ENCODE measurements at regions not wholly inside any gene's neighbourhood (a gene's known extent, or its start where the extent isn't known, plus 50 kb on each side); places are given as distances from the start of the nearest gene placed in this dataset.

- no peak for ATAC-seq
- H3K79me2 ChIP-seq (ENCODE audit: insufficient read depth, low read length): no peaks in the 10 kb centered on the region
- H3K27me3 ChIP-seq (ENCODE audit: control insufficient read depth in 1 of 2, insufficient read depth in 2 of 2, low read length in 2 of 2): no peaks in the 10 kb centered on the region
- intact Hi-C loops (cut with micrococcal nuclease; ENCODE audit: unreplicated experiment) (no loop called here), in situ Hi-C loops (cut with HindIII; ENCODE audit: extremely low pct_ligation_motif_present, low pct_unique_long_range_greater_than_20kb) (no loop called here)
- no peak for FAIRE-seq
- H3K9ac ChIP-seq (ENCODE audit: insufficient read depth, low read depth, low read length): no peak overlapping the region
- H2AFZ ChIP-seq (ENCODE audit: low read length): no peak overlapping the region
- no peaks in the 10 kb centered on the region for H3K36me3 ChIP-seq (replicated peaks in 1 of 2; ENCODE audit: control insufficient read depth in 1 of 2, insufficient read depth in 2 of 2, low read length in 2 of 2)
- ChIA-PET CTCF (ENCODE audit: low intra/inter-chr PET ratio, low total read pairs) (no interaction called here), POLR2A (no interaction called here)
- no peak overlapping the region for H3K27ac ChIP-seq (ENCODE audit: extremely low read length, insufficient read depth, low read length)
- no TSS peak for BruUV-seq (replicated peaks)
- H4K20me1 ChIP-seq (ENCODE audit: insufficient read depth, low read length): no peaks in the 10 kb centered on the region
- H3K4me3 ChIP-seq (replicated peaks in 1 of 3; ENCODE audit: insufficient read depth in 1 of 3, low read depth in 2 of 3, low read length in 3 of 3): no peak overlapping the region
- no peaks in the 10 kb centered on the region for H3K4me1 ChIP-seq (ENCODE audit: insufficient read depth, low read length)
- TF ChIP-seq ZNF331 (CRISPR knock-in tag; IDR thresholded peaks at IDR 0.05): no peak
- TF ChIP-seq ZNF468 (CRISPR knock-in tag; IDR thresholded peaks at IDR 0.05): no peak
- TF ChIP-seq FOXA3 (CRISPR knock-in tag; IDR thresholded peaks at IDR 0.05): no peak
- TF ChIP-seq RXRB (CRISPR knock-in tag; IDR thresholded peaks at IDR 0.05; ENCODE audit: borderline replicate concordance): no peak
- no peak for TF ChIP-seq ISL2 (CRISPR knock-in tag; IDR thresholded peaks at IDR 0.05)
- no peak for TF ChIP-seq SAP130 (CRISPR knock-in tag; IDR thresholded peaks at IDR 0.05; ENCODE audit: low read depth)
- no peak for TF ChIP-seq ZNF720 (CRISPR knock-in tag; IDR thresholded peaks at IDR 0.05)
- H3K4me2 ChIP-seq (ENCODE audit: low read depth, low read length): no peak overlapping the region
- H3K9me3 ChIP-seq (ENCODE audit: low read length): no peaks in the 10 kb centered on the region
- no peak for DNase-seq (ENCODE audit: low spot score)
- WGBS (ENCODE audit: low lambda C conversion rate): under 1% methylated on average over 2 of the region's 2 CpGs
These were observed 170.1 kb downstream of the RPRM start for GRCh38 chr2:153308466-153308865.

DNA sequence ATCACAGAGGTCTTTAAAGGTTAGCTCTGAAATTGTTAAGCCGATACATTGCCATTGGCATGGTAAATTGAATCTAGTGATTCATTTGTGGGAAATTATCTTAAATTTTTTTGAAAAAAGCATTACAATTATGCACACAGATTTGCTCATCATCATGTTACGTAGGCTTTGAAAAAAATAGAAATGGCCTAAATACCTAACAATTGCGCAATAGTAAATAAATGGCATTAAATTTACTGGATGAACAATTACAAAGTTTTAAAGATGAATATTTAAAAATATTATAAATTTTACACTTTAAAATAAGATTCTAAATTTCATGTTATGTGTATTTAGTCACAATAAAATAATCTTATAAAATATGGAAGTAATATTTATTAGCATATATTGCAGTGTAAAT lies 171.3 kb downstream of the RPRM start:
- H3K79me2 ChIP-seq (ENCODE audit: insufficient read depth, low read length): no peaks in the 10 kb centered on the region
- ATAC-seq (no peak), DNase-seq (ENCODE audit: low spot score) (no peak), FAIRE-seq (no peak)
- no peaks in the 10 kb centered on the region for H3K27me3 ChIP-seq (ENCODE audit: control insufficient read depth in 1 of 2, insufficient read depth in 2 of 2, low read length in 2 of 2)
- H3K9ac ChIP-seq (ENCODE audit: insufficient read depth, low read depth, low read length): no peak overlapping the region
- no peaks in the 10 kb centered on the region for H3K9me3 ChIP-seq (ENCODE audit: low read length)
- no peaks in the 10 kb centered on the region for H3K36me3 ChIP-seq (replicated peaks in 1 of 2; ENCODE audit: control insufficient read depth in 1 of 2, insufficient read depth in 2 of 2, low read length in 2 of 2)
- H3K27ac ChIP-seq (ENCODE audit: extremely low read length, insufficient read depth, low read length): no peak overlapping the region
- no TSS peak for BruUV-seq (replicated peaks)
- no peak overlapping the region for H3K4me2 ChIP-seq (ENCODE audit: low read depth, low read length)
- H4K20me1 ChIP-seq (ENCODE audit: insufficient read depth, low read length): no peaks in the 10 kb centered on the region
- intact Hi-C loops (cut with micrococcal nuclease; ENCODE audit: unreplicated experiment) (no loop called here), in situ Hi-C loops (cut with HindIII; ENCODE audit: extremely low pct_ligation_motif_present, low pct_unique_long_range_greater_than_20kb) (no loop called here)
- no peaks in the 10 kb centered on the region for H3K4me1 ChIP-seq (ENCODE audit: insufficient read depth, low read length)
- no peak overlapping the region for H3K4me3 ChIP-seq (replicated peaks in 1 of 3; ENCODE audit: insufficient read depth in 1 of 3, low read depth in 2 of 3, low read length in 3 of 3)
- ChIA-PET CTCF (ENCODE audit: low intra/inter-chr PET ratio, low total read pairs) (no interaction called here), POLR2A (no interaction called here)
- WGBS (ENCODE audit: low lambda C conversion rate): 21% methylated on average over 3 of the region's 3 CpGs
- no peak overlapping the region for H2AFZ ChIP-seq (ENCODE audit: low read length)
- TF ChIP-seq ATF7-NPFF (CRISPR knock-in tag; IDR thresholded peaks at IDR 0.05; ENCODE audit: low read depth): no peak
- TF ChIP-seq HNF4A (CRISPR knock-in tag; IDR thresholded peaks at IDR 0.05): no peak
- no peak for TF ChIP-seq MAFG (CRISPR knock-in tag; IDR thresholded peaks at IDR 0.05)
- TF ChIP-seq NFATC3 (CRISPR knock-in tag; IDR thresholded peaks at IDR 0.05): no peak
- TF ChIP-seq PTBP1 (IDR thresholded peaks at IDR 0.05; ENCODE audit: low read depth, low read length, poor library complexity, severe bottlenecking): no peak
- TF ChIP-seq ZIK1 (CRISPR knock-in tag; IDR thresholded peaks at IDR 0.05; ENCODE audit: borderline replicate concordance, low read depth): no peak
- TF ChIP-seq HNF1A (IDR thresholded peaks at IDR 0.05; ENCODE audit: low read depth): no peak
- no peak for TF ChIP-seq HNF1A (CRISPR knock-in tag; IDR thresholded peaks at IDR 0.05; ENCODE audit: borderline replicate concordance)
- no peak for TF ChIP-seq CREM (IDR thresholded peaks at IDR 0.05)
- no peak for TF ChIP-seq CREM (CRISPR knock-in tag; IDR thresholded peaks at IDR 0.05)
- no peak for TF ChIP-seq JARID2 (CRISPR knock-in tag; IDR thresholded peaks at IDR 0.05; ENCODE audit: insufficient replicate concordance)
- TF ChIP-seq CEBPG (CRISPR knock-in tag; IDR thresholded peaks at IDR 0.05): peak; percentile 61

All from HepG2 (cell line).